ENCODE measurements at regions not wholly inside any gene's neighbourhood (a gene's known extent, or its start where the extent isn't known, plus 50 kb on each side); places are given as distances from the start of the nearest gene placed in this dataset.

- DNase-seq (no peak), ATAC-seq (ENCODE audit: low read depth in 2 of 2) (no peak)
- Histone ChIP-seq H3K4me1 (ENCODE audit: control insufficient read depth, insufficient read depth, low read length, poor library complexity, severe bottlenecking) (no peaks in the 10 kb centered on the region), H3K27ac (ENCODE audit: insufficient read depth, low read length, poor library complexity, severe bottlenecking) (no peak overlapping the region), H3K9me3 (ENCODE audit: control insufficient read depth in 2 of 2, low read length in 2 of 2) (no peaks in the 10 kb centered on the region), H3K27me3 (ENCODE audit: control insufficient read depth, insufficient read depth, low read length) (no peaks in the 10 kb centered on the region), H3K36me3 (ENCODE audit: control insufficient read depth, insufficient read depth, low read length) (no peaks in the 10 kb centered on the region), H3K4me3 (ENCODE audit: low read depth, low read length) (no peak overlapping the region)
- peaks cover 9% of the 10 kb centered on the region for H3K27me3 Mint-ChIP-seq
- H3K4me1 Mint-ChIP-seq: no peaks in the 10 kb centered on the region
- peaks cover 0 to 2% (median 0%) of the 10 kb centered on the region in 7 donors for H3K9me3 Mint-ChIP-seq
- H3K4me3 Mint-ChIP-seq: no peak overlapping the region
- no peaks in the 10 kb centered on the region for H3K36me3 Mint-ChIP-seq
- no peak overlapping the region for H3K27ac Mint-ChIP-seq
Measured at GRCh38 chr22:48179571-48180546, 1417.4 kb downstream of the TBC1D22A start.

- no peak overlapping the region for H3K27ac Mint-ChIP-seq
Measured at GRCh38 chr22:48178536-48178935, 1416.1 kb downstream of the TBC1D22A start.

GRCh38 chr22:48177631-48178030 is 1415.2 kb downstream of the TBC1D22A start:
- DNase-seq: no peak
- H3K27me3 ChIP-seq (ENCODE audit: control insufficient read depth, insufficient read depth, low read length): no peaks in the 10 kb centered on the region
- H3K4me3 ChIP-seq (ENCODE audit: low read depth, low read length): no peak overlapping the region
- no peak for ATAC-seq (ENCODE audit: low read depth in 2 of 2)
- no peaks in the 10 kb centered on the region for H3K36me3 ChIP-seq (ENCODE audit: control insufficient read depth, insufficient read depth, low read length)
- H3K9me3 ChIP-seq (ENCODE audit: control insufficient read depth in 2 of 2, low read length in 2 of 2): no peaks in the 10 kb centered on the region
- H3K9me3 Mint-ChIP-seq: peaks cover 0 to 2% (median 0%) of the 10 kb centered on the region in 7 donors
- H3K27me3 Mint-ChIP-seq: peaks cover 9% of the 10 kb centered on the region
- no peaks in the 10 kb centered on the region for H3K36me3 Mint-ChIP-seq
- no peak overlapping the region for H3K27ac ChIP-seq (ENCODE audit: insufficient read depth, low read length, poor library complexity, severe bottlenecking)
- no peak overlapping the region for H3K4me3 Mint-ChIP-seq
- no peaks in the 10 kb centered on the region for H3K4me1 ChIP-seq (ENCODE audit: control insufficient read depth, insufficient read depth, low read length, poor library complexity, severe bottlenecking)
- H3K4me1 Mint-ChIP-seq: no peaks in the 10 kb centered on the region
- peak overlapping the region in 1 of 3 donors; percentile 23 for H3K27ac Mint-ChIP-seq

More at GRCh38 chr22:48178536-48178935, 1416.1 kb downstream of the TBC1D22A start:
- Mint-ChIP-seq H3K27me3 (peaks cover 9% of the 10 kb centered on the region), H3K4me3 (no peak overlapping the region), H3K4me1 (no peaks in the 10 kb centered on the region), H3K9me3 (peaks cover 0 to 2% (median 0%) of the 10 kb centered on the region in 7 donors), H3K36me3 (no peaks in the 10 kb centered on the region)
- no peak for ATAC-seq (ENCODE audit: low read depth in 2 of 2)
- Histone ChIP-seq H3K4me3 (ENCODE audit: low read depth, low read length) (no peak overlapping the region), H3K27ac (ENCODE audit: insufficient read depth, low read length, poor library complexity, severe bottlenecking) (no peak overlapping the region), H3K27me3 (ENCODE audit: control insufficient read depth, insufficient read depth, low read length) (no peaks in the 10 kb centered on the region), H3K9me3 (ENCODE audit: control insufficient read depth in 2 of 2, low read length in 2 of 2) (no peaks in the 10 kb centered on the region), H3K4me1 (ENCODE audit: control insufficient read depth, insufficient read depth, low read length, poor library complexity, severe bottlenecking) (no peaks in the 10 kb centered on the region), H3K36me3 (ENCODE audit: control insufficient read depth, insufficient read depth, low read length) (no peaks in the 10 kb centered on the region)
- no peak for DNase-seq

- Mint-ChIP-seq H3K9me3 (peaks cover 0 to 3% (median 0%) of the 10 kb centered on the region in 7 donors), H3K36me3 (no peaks in the 10 kb centered on the region)
- no peak for ATAC-seq (ENCODE audit: low read depth in 2 of 2)
Measured at GRCh38 chr22:48175721-48176120, 1413.3 kb downstream of the TBC1D22A start.

GRCh38 chr22:48173773-48174160 is 1411.3 kb downstream of the TBC1D22A start:
- Mint-ChIP-seq H3K4me3 (no peak overlapping the region), H3K4me1 (no peaks in the 10 kb centered on the region), H3K27ac (no peak overlapping the region), H3K9me3 (peaks cover 0 to 4% (median 0%) of the 10 kb centered on the region in 7 donors), H3K27me3 (peaks cover 2% of the 10 kb centered on the region), H3K36me3 (no peaks in the 10 kb centered on the region)
- H3K4me3 ChIP-seq (ENCODE audit: low read depth, low read length): no peak overlapping the region
- no peak overlapping the region for H3K27ac ChIP-seq (ENCODE audit: insufficient read depth, low read length, poor library complexity, severe bottlenecking)
- no peaks in the 10 kb centered on the region for H3K27me3 ChIP-seq (ENCODE audit: control insufficient read depth, insufficient read depth, low read length)
- H3K9me3 ChIP-seq (ENCODE audit: control insufficient read depth in 2 of 2, low read length in 2 of 2): no peaks in the 10 kb centered on the region
- no peaks in the 10 kb centered on the region for H3K4me1 ChIP-seq (ENCODE audit: control insufficient read depth, insufficient read depth, low read length, poor library complexity, severe bottlenecking)
- DNase-seq (no peak), ATAC-seq (ENCODE audit: low read depth in 2 of 2) (no peak)
- no peaks in the 10 kb centered on the region for H3K36me3 ChIP-seq (ENCODE audit: control insufficient read depth, insufficient read depth, low read length)

More at GRCh38 chr22:48175721-48176120, 1413.3 kb downstream of the TBC1D22A start:
- no peak overlapping the region for H3K27ac Mint-ChIP-seq
- H3K27me3 Mint-ChIP-seq: peaks cover 4% of the 10 kb centered on the region
- H3K4me1 ChIP-seq (ENCODE audit: control insufficient read depth, insufficient read depth, low read length, poor library complexity, severe bottlenecking): no peaks in the 10 kb centered on the region
- no peak overlapping the region for H3K4me3 ChIP-seq (ENCODE audit: low read depth, low read length)
- no peaks in the 10 kb centered on the region for H3K9me3 ChIP-seq (ENCODE audit: control insufficient read depth in 2 of 2, low read length in 2 of 2)
- H3K36me3 ChIP-seq (ENCODE audit: control insufficient read depth, insufficient read depth, low read length): no peaks in the 10 kb centered on the region
- no peak for DNase-seq
- no peaks in the 10 kb centered on the region for H3K4me1 Mint-ChIP-seq
- no peaks in the 10 kb centered on the region for H3K27me3 ChIP-seq (ENCODE audit: control insufficient read depth, insufficient read depth, low read length)
- H3K27ac ChIP-seq (ENCODE audit: insufficient read depth, low read length, poor library complexity, severe bottlenecking): no peak overlapping the region
- H3K4me3 Mint-ChIP-seq: no peak overlapping the region

GRCh38 chr22:48173061-48173772 is 1410.8 kb downstream of the TBC1D22A start:
- ATAC-seq (ENCODE audit: low read depth in 2 of 2): no peak
- no peaks in the 10 kb centered on the region for H3K9me3 ChIP-seq (ENCODE audit: control insufficient read depth in 2 of 2, low read length in 2 of 2)
- H3K36me3 Mint-ChIP-seq: no peaks in the 10 kb centered on the region
- H3K4me1 ChIP-seq (ENCODE audit: control insufficient read depth, insufficient read depth, low read length, poor library complexity, severe bottlenecking): no peaks in the 10 kb centered on the region
- H3K9me3 Mint-ChIP-seq: peaks cover 0 to 4% (median 0%) of the 10 kb centered on the region in 7 donors
- no peak for DNase-seq
- no peak overlapping the region for H3K4me3 ChIP-seq (ENCODE audit: low read depth, low read length)
- no peaks in the 10 kb centered on the region for H3K4me1 Mint-ChIP-seq
- no peak overlapping the region for H3K27ac ChIP-seq (ENCODE audit: insufficient read depth, low read length, poor library complexity, severe bottlenecking)
- H3K27ac Mint-ChIP-seq: no peak overlapping the region
- H3K27me3 Mint-ChIP-seq: no peaks in the 10 kb centered on the region
- no peaks in the 10 kb centered on the region for H3K36me3 ChIP-seq (ENCODE audit: control insufficient read depth, insufficient read depth, low read length)
- H3K27me3 ChIP-seq (ENCODE audit: control insufficient read depth, insufficient read depth, low read length): no peaks in the 10 kb centered on the region
- H3K4me3 Mint-ChIP-seq: no peak overlapping the region

- Histone ChIP-seq H3K4me3 (ENCODE audit: low read depth, low read length) (no peak overlapping the region), H3K27me3 (ENCODE audit: control insufficient read depth, insufficient read depth, low read length) (no peaks in the 10 kb centered on the region), H3K27ac (ENCODE audit: insufficient read depth, low read length, poor library complexity, severe bottlenecking) (no peak overlapping the region), H3K9me3 (ENCODE audit: control insufficient read depth in 2 of 2, low read length in 2 of 2) (no peaks in the 10 kb centered on the region), H3K4me1 (ENCODE audit: control insufficient read depth, insufficient read depth, low read length, poor library complexity, severe bottlenecking) (no peaks in the 10 kb centered on the region), H3K36me3 (ENCODE audit: control insufficient read depth, insufficient read depth, low read length) (no peaks in the 10 kb centered on the region)
- DNase-seq (no peak), ATAC-seq (ENCODE audit: low read depth in 2 of 2) (no peak)
- Mint-ChIP-seq H3K27ac (no peak overlapping the region), H3K4me1 (no peaks in the 10 kb centered on the region), H3K27me3 (no peaks in the 10 kb centered on the region), H3K4me3 (no peak overlapping the region), H3K36me3 (no peaks in the 10 kb centered on the region), H3K9me3 (peaks cover 0 to 2% (median 0%) of the 10 kb centered on the region in 7 donors)
Measured at GRCh38 chr22:48171271-48171691, 1408.8 kb downstream of the TBC1D22A start.
